ENCODE measurements at regions not wholly inside any gene's neighbourhood (a gene's known extent, or its start where the extent isn't known, plus 50 kb on each side); places are given as distances from the start of the nearest gene placed in this dataset.

- no peaks in the 10 kb centered on the region for H3K27me3 Mint-ChIP-seq (ENCODE audit: low read depth, unreplicated experiment)
- H3K36me3 Mint-ChIP-seq (ENCODE audit: low read depth, unreplicated experiment): no peaks in the 10 kb centered on the region
- peaks cover 2% of the 10 kb centered on the region for H3K4me1 Mint-ChIP-seq (ENCODE audit: low read depth, unreplicated experiment)
- no peaks in the 10 kb centered on the region for H4K20me1 ChIP-seq (ENCODE audit: insufficient read depth, low read length)
- TF ChIP-seq EZH2 (IDR thresholded peaks at IDR 0.05; ENCODE audit: insufficient read depth, low read length): no peak
- TF ChIP-seq CTCF (IDR thresholded peaks at IDR 0.05; ENCODE audit: insufficient read depth, low read depth, low read length): no peak
- no peaks in the 10 kb centered on the region for H3K9me3 Mint-ChIP-seq (ENCODE audit: unreplicated experiment)
- no peaks in the 10 kb centered on the region for H3K36me3 ChIP-seq (ENCODE audit: insufficient read depth, low read length)
- no peak overlapping the region for H3K4me3 ChIP-seq (ENCODE audit: insufficient read depth, low read depth, low read length)
- H3K4me3 Mint-ChIP-seq (ENCODE audit: unreplicated experiment): no peak overlapping the region
- H3K9ac ChIP-seq (ENCODE audit: low read length): no peak overlapping the region
- H3K27ac ChIP-seq (ENCODE audit: low read depth, low read length): no peak overlapping the region
- H3K27ac Mint-ChIP-seq (ENCODE audit: unreplicated experiment): no peak overlapping the region
- no peak overlapping the region for H3K4me2 ChIP-seq (ENCODE audit: low read length)
- no peak overlapping the region for H2AFZ ChIP-seq (ENCODE audit: low read depth, low read length)
- no peaks in the 10 kb centered on the region for H3K27me3 ChIP-seq (ENCODE audit: insufficient read depth, low read length)
- H3K79me2 ChIP-seq (ENCODE audit: insufficient read depth, low read length): no peaks in the 10 kb centered on the region
- no peaks in the 10 kb centered on the region for H3K4me1 ChIP-seq (ENCODE audit: insufficient read depth, low read length)
- no peak for DNase-seq (ENCODE audit: low read depth)
- H3K9me3 ChIP-seq (ENCODE audit: insufficient read depth, low read depth, low read length): no peaks in the 10 kb centered on the region
- FAIRE-seq: no peak
These were observed 1425.7 kb upstream of the TENM3 start for GRCh38 chr4:180817529-180817928.

- no peaks in the 10 kb centered on the region for H3K79me2 ChIP-seq (ENCODE audit: insufficient read depth, low read length)
- no peak overlapping the region for H3K4me3 ChIP-seq (ENCODE audit: insufficient read depth, low read depth, low read length)
- no peak overlapping the region for H3K27ac ChIP-seq (ENCODE audit: low read depth, low read length)
- H3K4me3 Mint-ChIP-seq (ENCODE audit: unreplicated experiment): no peak overlapping the region
- H3K4me1 ChIP-seq (ENCODE audit: insufficient read depth, low read length): peaks cover 7% of the 10 kb centered on the region
- no peaks in the 10 kb centered on the region for H3K9me3 ChIP-seq (ENCODE audit: insufficient read depth, low read depth, low read length)
- TF ChIP-seq CTCF (IDR thresholded peaks at IDR 0.05; ENCODE audit: insufficient read depth, low read depth, low read length) (no peak), EZH2 (IDR thresholded peaks at IDR 0.05; ENCODE audit: insufficient read depth, low read length) (no peak)
- H2AFZ ChIP-seq (ENCODE audit: low read depth, low read length): no peak overlapping the region
- H3K27me3 ChIP-seq (ENCODE audit: insufficient read depth, low read length): no peaks in the 10 kb centered on the region
- H3K4me1 Mint-ChIP-seq (ENCODE audit: low read depth, unreplicated experiment): peaks cover 11% of the 10 kb centered on the region
- DNase-seq (ENCODE audit: low read depth) (peak; percentile 46), FAIRE-seq (no peak)
- H3K27ac Mint-ChIP-seq (ENCODE audit: unreplicated experiment): no peak overlapping the region
- H3K4me2 ChIP-seq (ENCODE audit: low read length): no peak overlapping the region
- peaks cover 4% of the 10 kb centered on the region for H3K9me3 Mint-ChIP-seq (ENCODE audit: unreplicated experiment)
- H3K36me3 ChIP-seq (ENCODE audit: insufficient read depth, low read length): no peaks in the 10 kb centered on the region
- no peak overlapping the region for H3K9ac ChIP-seq (ENCODE audit: low read length)
- no peaks in the 10 kb centered on the region for H3K27me3 Mint-ChIP-seq (ENCODE audit: low read depth, unreplicated experiment)
- peaks cover 1% of the 10 kb centered on the region for H3K36me3 Mint-ChIP-seq (ENCODE audit: low read depth, unreplicated experiment)
- no peaks in the 10 kb centered on the region for H4K20me1 ChIP-seq (ENCODE audit: insufficient read depth, low read length)
These were observed 1420.1 kb upstream of the TENM3 start for GRCh38 chr4:180823108-180823507.

- H3K79me2 ChIP-seq (ENCODE audit: insufficient read depth, low read length): no peaks in the 10 kb centered on the region
- no peak overlapping the region for H3K27ac ChIP-seq (ENCODE audit: low read depth, low read length)
- no peaks in the 10 kb centered on the region for H4K20me1 ChIP-seq (ENCODE audit: insufficient read depth, low read length)
- H2AFZ ChIP-seq (ENCODE audit: low read depth, low read length): peak overlapping the region; percentile 82
- peak overlapping the region; percentile 40 for H3K9ac ChIP-seq (ENCODE audit: low read length)
- H3K9me3 Mint-ChIP-seq (ENCODE audit: unreplicated experiment): peaks cover 4% of the 10 kb centered on the region
- peaks cover 7% of the 10 kb centered on the region for H3K4me1 ChIP-seq (ENCODE audit: insufficient read depth, low read length)
- no peak for TF ChIP-seq CTCF (IDR thresholded peaks at IDR 0.05; ENCODE audit: insufficient read depth, low read depth, low read length)
- no peak for TF ChIP-seq EZH2 (IDR thresholded peaks at IDR 0.05; ENCODE audit: insufficient read depth, low read length)
- peak overlapping the region; percentile 10 for H3K4me3 Mint-ChIP-seq (ENCODE audit: unreplicated experiment)
- H3K27me3 ChIP-seq (ENCODE audit: insufficient read depth, low read length): no peaks in the 10 kb centered on the region
- peak; percentile 55 for FAIRE-seq
- no peaks in the 10 kb centered on the region for H3K27me3 Mint-ChIP-seq (ENCODE audit: low read depth, unreplicated experiment)
- no peak for DNase-seq (ENCODE audit: low read depth)
- H3K4me3 ChIP-seq (ENCODE audit: insufficient read depth, low read depth, low read length): peak overlapping the region; percentile 28
- no peaks in the 10 kb centered on the region for H3K36me3 ChIP-seq (ENCODE audit: insufficient read depth, low read length)
- H3K4me2 ChIP-seq (ENCODE audit: low read length): peak overlapping the region; percentile 73
- peaks cover 12% of the 10 kb centered on the region for H3K4me1 Mint-ChIP-seq (ENCODE audit: low read depth, unreplicated experiment)
- peaks cover 1% of the 10 kb centered on the region for H3K36me3 Mint-ChIP-seq (ENCODE audit: low read depth, unreplicated experiment)
- H3K27ac Mint-ChIP-seq (ENCODE audit: unreplicated experiment): peak overlapping the region; percentile 83
- no peaks in the 10 kb centered on the region for H3K9me3 ChIP-seq (ENCODE audit: insufficient read depth, low read depth, low read length)
These were observed 1415.8 kb upstream of the TENM3 start for GRCh38 chr4:180827232-180828009.
